ENCODE measurements at regions not wholly inside any gene's neighbourhood (a gene's known extent, or its start where the extent isn't known, plus 50 kb on each side); places are given as distances from the start of the nearest gene placed in this dataset.

DNA sequence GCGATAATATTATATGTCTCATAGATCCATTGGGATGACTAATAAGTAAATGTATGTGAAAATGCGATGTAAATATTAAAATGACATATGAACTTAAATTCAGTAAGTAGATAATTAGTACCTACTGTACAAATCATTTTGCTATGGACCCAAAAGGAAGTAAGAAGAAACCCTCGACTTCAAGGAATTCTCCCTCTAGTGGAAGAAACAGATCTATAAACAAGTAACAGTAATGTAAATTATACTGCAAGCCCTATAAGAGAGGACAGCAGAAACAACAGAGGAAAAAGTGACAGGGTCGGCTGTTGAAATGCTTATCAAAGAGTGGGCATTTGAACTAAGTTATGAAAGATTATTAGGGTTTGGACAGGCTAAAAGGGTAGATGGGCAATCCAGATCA is 320.3 kb downstream of the DMAC1 start:
- Histone ChIP-seq H3K9me3 (ENCODE audit: control insufficient read depth, insufficient read depth, low read length) (no peaks in the 10 kb centered on the region), H3K4me3 (ENCODE audit: low read length) (no peak overlapping the region), H3K27me3 (ENCODE audit: control insufficient read depth, insufficient read depth, low read length) (no peaks in the 10 kb centered on the region), H3K27ac (ENCODE audit: low read length) (no peak overlapping the region), H3K4me1 (ENCODE audit: control insufficient read depth, insufficient read depth, low read length) (no peaks in the 10 kb centered on the region), H3K36me3 (ENCODE audit: control insufficient read depth, insufficient read depth, low read length) (no peaks in the 10 kb centered on the region)
- no peak for ATAC-seq
- Mint-ChIP-seq H3K4me1 (no peaks in the 10 kb centered on the region), H3K9me3 (no peaks in the 10 kb centered on the region), H3K36me3 (no peaks in the 10 kb centered on the region), H3K27me3 (ENCODE audit: low read depth in 2 of 2) (peaks cover 3 to 9% of the 10 kb centered on the region in 2 donors), H3K4me3 (no peak overlapping the region), H3K27ac (no peak overlapping the region)
- intact Hi-C loops (cut with micrococcal nuclease): no loop called here
- 84% methylated on average over 1 of the region's 4 CpGs for WGBS (ENCODE audit: insufficient coverage)
- no peak for DNase-seq
- no peak for TF ChIP-seq CTCF (IDR thresholded peaks at IDR 0.05)

GRCh38 chr9:7478646-7479045 is 320.9 kb downstream of the DMAC1 start:
- no peak overlapping the region for H3K27ac ChIP-seq (ENCODE audit: low read length)
- Mint-ChIP-seq H3K9me3 (no peaks in the 10 kb centered on the region), H3K4me1 (no peaks in the 10 kb centered on the region), H3K27ac (no peak overlapping the region), H3K36me3 (no peaks in the 10 kb centered on the region), H3K4me3 (no peak overlapping the region), H3K27me3 (ENCODE audit: low read depth in 2 of 2) (peaks cover 3 to 9% of the 10 kb centered on the region in 2 donors)
- intact Hi-C loops (cut with micrococcal nuclease): no loop called here
- no peaks in the 10 kb centered on the region for H3K36me3 ChIP-seq (ENCODE audit: control insufficient read depth, insufficient read depth, low read length)
- ATAC-seq (no peak), DNase-seq (no peak)
- H3K27me3 ChIP-seq (ENCODE audit: control insufficient read depth, insufficient read depth, low read length): no peaks in the 10 kb centered on the region
- TF ChIP-seq CTCF (IDR thresholded peaks at IDR 0.05): no peak
- H3K4me3 ChIP-seq (ENCODE audit: low read length): no peak overlapping the region
- H3K9me3 ChIP-seq (ENCODE audit: control insufficient read depth, insufficient read depth, low read length): no peaks in the 10 kb centered on the region
- WGBS (ENCODE audit: insufficient coverage): no CpG with 5 or more reads among the region's 2 CpGs
- no peaks in the 10 kb centered on the region for H3K4me1 ChIP-seq (ENCODE audit: control insufficient read depth, insufficient read depth, low read length)

- no peak for TF ChIP-seq CTCF (IDR thresholded peaks at IDR 0.05)
- ATAC-seq (no peak), DNase-seq (no peak)
- Histone ChIP-seq H3K36me3 (ENCODE audit: control insufficient read depth, insufficient read depth, low read length) (no peaks in the 10 kb centered on the region), H3K27ac (ENCODE audit: low read length) (no peak overlapping the region), H3K9me3 (ENCODE audit: control insufficient read depth, insufficient read depth, low read length) (no peaks in the 10 kb centered on the region), H3K4me1 (ENCODE audit: control insufficient read depth, insufficient read depth, low read length) (no peaks in the 10 kb centered on the region), H3K27me3 (ENCODE audit: control insufficient read depth, insufficient read depth, low read length) (peaks cover 3% of the 10 kb centered on the region), H3K4me3 (ENCODE audit: low read length) (no peak overlapping the region)
- no peaks in the 10 kb centered on the region for H3K9me3 Mint-ChIP-seq
- intact Hi-C loops (cut with micrococcal nuclease): no loop called here
- no peak overlapping the region for H3K4me3 Mint-ChIP-seq
- no peaks in the 10 kb centered on the region for H3K4me1 Mint-ChIP-seq
- peaks cover 4 to 28% of the 10 kb centered on the region in 2 donors for H3K27me3 Mint-ChIP-seq (ENCODE audit: low read depth in 2 of 2)
- no peaks in the 10 kb centered on the region for H3K36me3 Mint-ChIP-seq
- H3K27ac Mint-ChIP-seq: no peak overlapping the region
- WGBS (ENCODE audit: insufficient coverage): 78% methylated on average over 2 of the region's 2 CpGs
These were observed 332.4 kb downstream of the DMAC1 start for GRCh38 chr9:7467186-7467585.

GRCh38 chr9:7461791-7462190 is 337.8 kb downstream of the DMAC1 start:
- Histone ChIP-seq H3K27ac (ENCODE audit: low read length) (no peak overlapping the region), H3K4me1 (ENCODE audit: control insufficient read depth, insufficient read depth, low read length) (no peaks in the 10 kb centered on the region), H3K4me3 (ENCODE audit: low read length) (no peak overlapping the region), H3K27me3 (ENCODE audit: control insufficient read depth, insufficient read depth, low read length) (peaks cover under 1% of the 10 kb centered on the region), H3K9me3 (ENCODE audit: control insufficient read depth, insufficient read depth, low read length) (no peaks in the 10 kb centered on the region), H3K36me3 (ENCODE audit: control insufficient read depth, insufficient read depth, low read length) (no peaks in the 10 kb centered on the region)
- ATAC-seq (no peak), DNase-seq (no peak)
- no peak for TF ChIP-seq CTCF (IDR thresholded peaks at IDR 0.05)
- Mint-ChIP-seq H3K27me3 (ENCODE audit: low read depth in 2 of 2) (peaks cover 4 to 12% of the 10 kb centered on the region in 2 donors), H3K36me3 (no peaks in the 10 kb centered on the region), H3K4me3 (no peak overlapping the region), H3K4me1 (no peaks in the 10 kb centered on the region), H3K9me3 (no peaks in the 10 kb centered on the region), H3K27ac (no peak overlapping the region)
- WGBS (ENCODE audit: insufficient coverage): 87% methylated on average over 3 of the region's 4 CpGs
- intact Hi-C loops (cut with micrococcal nuclease): no loop called here
